Esophagus muscularis mucosa (tissue), 4 donors: ENCODE measurements at regions not wholly inside any gene's neighbourhood (a gene's known extent, or its start where the extent isn't known, plus 50 kb on each side); places are given as distances from the start of the nearest gene placed in this dataset.

Experiments
- CTCF ChIP-seq, 3 experiments: fragments of 200-600 bp in 2 of 3; fragments of 450-650 bp in 1 of 3; sonication (generic) in 2 of 3; IDR thresholded peaks; one replicate each; pipeline ENCODE4 v1.5.1; 2017 to 2019; ENCODE audit warnings: antibody characterized with exemption in 3 of 3, mild to moderate bottlenecking in 2 of 3, moderate library complexity in 1 of 3
- EP300 ChIP-seq: sonication (generic); formaldehyde crosslinking; IDR thresholded peaks from one replicate; pipeline ENCODE4 v1.6.1; 2017; ENCODE audit warnings: antibody characterized with exemption
- POLR2A ChIP-seq: fragments of 450-650 bp; IDR thresholded peaks from one replicate; pipeline ENCODE4 v1.6.1; 2017; ENCODE audit warnings: antibody characterized with exemption, moderate library complexity, mild to moderate bottlenecking, low read depth
- POLR2AphosphoS5 ChIP-seq, 2 donors: sonication (generic); formaldehyde crosslinking; IDR thresholded peaks; one replicate each; pipeline ENCODE4 v1.6.1; 2017; ENCODE audit warnings: antibody characterized with exemption in 2 of 2

DNA sequence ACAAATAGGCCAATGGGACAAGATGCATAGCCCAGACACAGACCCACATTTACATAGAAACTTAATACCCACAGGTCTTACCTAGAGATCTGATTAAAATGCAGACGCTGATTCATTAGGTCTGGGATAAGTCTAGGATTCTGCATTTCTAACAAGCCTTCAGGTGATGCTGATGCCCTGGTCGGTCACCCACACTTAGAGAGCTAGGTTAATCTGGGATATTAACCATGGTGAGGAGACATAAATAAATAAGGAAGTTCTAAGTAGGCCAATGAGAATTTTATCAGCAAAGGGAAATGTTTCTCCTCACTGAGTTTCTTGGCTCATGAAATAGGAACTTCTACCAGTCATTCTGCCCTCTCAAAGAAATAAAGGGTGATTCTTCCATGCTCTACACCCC lies 120.1 kb downstream of the BMP4 start:
- no peak for TF ChIP-seq CTCF (IDR thresholded peaks at IDR 0.05)
- no peak for TF ChIP-seq POLR2AphosphoS5 (IDR thresholded peaks at IDR 0.05)
- TF ChIP-seq POLR2A = no peak
- TF ChIP-seq EP300 = no peak
